Esophagus squamous epithelium (tissue), 5 donors: ENCODE measurements at regions not wholly inside any gene's neighbourhood (a gene's known extent, or its start where the extent isn't known, plus 50 kb on each side); places are given as distances from the start of the nearest gene placed in this dataset.
"Not testable (repeated sequence)": the region's sequence is repeated elsewhere in the genome, so short reads cannot be mapped to it uniquely, and the experiment has no call there.

Experiments used
- DNase-seq: peaks from one replicate; lab custom pipeline; 2025; lab: John Stamatoyannopoulos, UW
- H3K27ac ChIP-seq, 4 donors: fragments of 200-600 bp; sonication (generic); one replicate each; pipeline ENCODE4 v1.5.1; 2016 to 2019; ENCODE audit warnings: mild to moderate bottlenecking in 1 of 4
- H3K27me3 ChIP-seq, 4 donors: fragments of 200-600 bp; sonication (generic); 1 replicate in 3 of 4; 2 replicates in 1 of 4; pipeline versions ENCODE4 v1.5.1 to v1.6.0; 2017 to 2021; ENCODE audit warnings: antibody characterized with exemption in 1 of 4
- H3K36me3 ChIP-seq, 3 donors: fragments of 200-600 bp; sonication (generic); one replicate each; pipeline ENCODE4 v1.5.1; 2016 to 2019
- H3K4me1 ChIP-seq, 3 donors: fragments of 200-600 bp; sonication (generic); one replicate each; pipeline ENCODE4 v1.5.1; 2017 to 2019
- H3K4me3 ChIP-seq, 4 donors: fragments of 200-600 bp; sonication (generic); 1 replicate in 3 of 4; 2 replicates in 1 of 4; pipeline ENCODE4 v1.5.1; 2016 to 2019; ENCODE audit warnings: mild to moderate bottlenecking in 2 of 4, moderate library complexity in 1 of 4
- H3K9me3 ChIP-seq, 3 donors: fragments of 200-600 bp; sonication (generic); one replicate each; pipeline ENCODE4 v1.5.1; 2016 to 2019
- POLR2A ChIP-seq, 4 donors: fragments of 450-650 bp; IDR thresholded peaks; one replicate each; pipeline ENCODE4 v1.6.1; 2017; ENCODE audit warnings: antibody characterized with exemption in 4 of 4, mild to moderate bottlenecking in 4 of 4, moderate library complexity in 3 of 4
- WGBS, 2 donors: methylation state at CpG; one replicate each; pipeline ENCODE4 v1.1.5; 2018; 5-methylcytosine and 5-hydroxymethylcytosine counted together
- intact Hi-C: fragments of 100-400 bp; cut with DNase I; formaldehyde crosslinking; loops from one replicate; pipeline ENCODE4 v1.15.0; 2022
- TF ChIP-seq, protein P1 (sequence below), 6 experiments: fragments of 450-650 bp in 4 of 6; fragments of 200-600 bp in 2 of 6; sonication (generic) in 2 of 6; IDR thresholded peaks; one replicate each; pipeline ENCODE4 v1.5.1; 2016 to 2019; ENCODE audit warnings: antibody characterized with exemption in 6 of 6, mild to moderate bottlenecking in 4 of 6, moderate library complexity in 4 of 6
- donor health status: DM: yes; HTN: yes; CAD: no.

DNA sequence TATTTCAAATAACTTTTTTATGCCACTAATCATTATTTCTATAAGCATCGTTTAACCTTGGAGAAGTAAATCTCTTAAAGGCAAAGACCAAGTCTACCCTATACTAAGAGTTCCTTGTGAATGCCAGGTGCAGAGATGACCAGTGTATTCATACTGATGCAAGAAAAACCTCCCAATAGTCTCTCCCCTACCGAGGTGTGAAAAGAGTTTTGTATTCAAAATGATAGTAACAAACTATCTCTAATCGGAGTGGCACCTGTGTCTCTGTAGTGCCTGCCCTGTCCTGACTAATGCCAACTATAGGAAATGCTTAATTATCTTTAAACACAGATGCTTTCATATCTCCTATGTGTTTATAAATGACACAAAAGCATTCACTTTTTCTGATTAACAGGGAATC, 798.5 kb downstream of the TRIB2 start:
- TF ChIP-seq, protein P1, sequence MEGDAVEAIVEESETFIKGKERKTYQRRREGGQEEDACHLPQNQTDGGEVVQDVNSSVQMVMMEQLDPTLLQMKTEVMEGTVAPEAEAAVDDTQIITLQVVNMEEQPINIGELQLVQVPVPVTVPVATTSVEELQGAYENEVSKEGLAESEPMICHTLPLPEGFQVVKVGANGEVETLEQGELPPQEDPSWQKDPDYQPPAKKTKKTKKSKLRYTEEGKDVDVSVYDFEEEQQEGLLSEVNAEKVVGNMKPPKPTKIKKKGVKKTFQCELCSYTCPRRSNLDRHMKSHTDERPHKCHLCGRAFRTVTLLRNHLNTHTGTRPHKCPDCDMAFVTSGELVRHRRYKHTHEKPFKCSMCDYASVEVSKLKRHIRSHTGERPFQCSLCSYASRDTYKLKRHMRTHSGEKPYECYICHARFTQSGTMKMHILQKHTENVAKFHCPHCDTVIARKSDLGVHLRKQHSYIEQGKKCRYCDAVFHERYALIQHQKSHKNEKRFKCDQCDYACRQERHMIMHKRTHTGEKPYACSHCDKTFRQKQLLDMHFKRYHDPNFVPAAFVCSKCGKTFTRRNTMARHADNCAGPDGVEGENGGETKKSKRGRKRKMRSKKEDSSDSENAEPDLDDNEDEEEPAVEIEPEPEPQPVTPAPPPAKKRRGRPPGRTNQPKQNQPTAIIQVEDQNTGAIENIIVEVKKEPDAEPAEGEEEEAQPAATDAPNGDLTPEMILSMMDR (IDR thresholded peaks at IDR 0.05) = no peak
- TF ChIP-seq POLR2A (IDR thresholded peaks at IDR 0.05) = no peak
- Histone ChIP-seq H3K27me3 (no peaks in the 10 kb centered on the region), H3K27ac (no peak overlapping the region), H3K36me3 (no peaks in the 10 kb centered on the region), H3K4me1 (no peaks in the 10 kb centered on the region), H3K4me3 (no peak overlapping the region), H3K9me3 (no peaks in the 10 kb centered on the region)
- no peak for DNase-seq
- WGBS, 2 donors = 68 to 83% methylated on average over 3 of the region's 3 CpGs
- intact Hi-C loops = no loop called here

DNA sequence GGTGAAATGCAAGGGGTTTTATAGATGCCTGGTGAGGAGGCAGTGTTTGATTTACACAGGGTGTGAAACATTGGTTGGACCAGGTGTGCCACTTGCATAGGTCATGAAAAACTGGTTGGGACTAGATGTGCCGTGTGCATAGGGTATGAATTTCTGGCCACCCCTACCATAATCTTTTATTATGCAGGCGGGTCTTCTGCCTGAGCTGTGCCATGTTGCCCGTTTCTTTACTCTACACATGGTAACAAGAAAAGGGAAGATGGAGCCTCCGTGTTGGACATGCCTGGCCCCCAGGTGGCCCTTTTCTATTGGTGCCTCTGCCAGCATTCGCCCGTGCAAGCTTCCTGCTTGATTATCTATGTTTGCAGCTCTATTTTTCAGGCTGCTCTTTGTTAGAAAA, 805.4 kb downstream of the TRIB2 start:
- TF ChIP-seq, protein P1 (IDR thresholded peaks at IDR 0.05) = no peak
- no peak for TF ChIP-seq POLR2A (IDR thresholded peaks at IDR 0.05)
- H3K27me3 ChIP-seq = no peaks in the 10 kb centered on the region
- H3K4me3 ChIP-seq = no peak overlapping the region
- no peaks in the 10 kb centered on the region for H3K9me3 ChIP-seq
- 73 to 93% methylated on average over 6 of the region's 6 CpGs for WGBS, 2 donors
- H3K36me3 ChIP-seq = no peaks in the 10 kb centered on the region
- intact Hi-C loops = no loop called here
- peak overlapping the region in 3 of 4 donors; percentile 62 to 82 (median 70) for H3K27ac ChIP-seq
- no peak for DNase-seq
- peaks cover 5 to 30% (median 7%) of the 10 kb centered on the region in 3 donors for H3K4me1 ChIP-seq

DNA sequence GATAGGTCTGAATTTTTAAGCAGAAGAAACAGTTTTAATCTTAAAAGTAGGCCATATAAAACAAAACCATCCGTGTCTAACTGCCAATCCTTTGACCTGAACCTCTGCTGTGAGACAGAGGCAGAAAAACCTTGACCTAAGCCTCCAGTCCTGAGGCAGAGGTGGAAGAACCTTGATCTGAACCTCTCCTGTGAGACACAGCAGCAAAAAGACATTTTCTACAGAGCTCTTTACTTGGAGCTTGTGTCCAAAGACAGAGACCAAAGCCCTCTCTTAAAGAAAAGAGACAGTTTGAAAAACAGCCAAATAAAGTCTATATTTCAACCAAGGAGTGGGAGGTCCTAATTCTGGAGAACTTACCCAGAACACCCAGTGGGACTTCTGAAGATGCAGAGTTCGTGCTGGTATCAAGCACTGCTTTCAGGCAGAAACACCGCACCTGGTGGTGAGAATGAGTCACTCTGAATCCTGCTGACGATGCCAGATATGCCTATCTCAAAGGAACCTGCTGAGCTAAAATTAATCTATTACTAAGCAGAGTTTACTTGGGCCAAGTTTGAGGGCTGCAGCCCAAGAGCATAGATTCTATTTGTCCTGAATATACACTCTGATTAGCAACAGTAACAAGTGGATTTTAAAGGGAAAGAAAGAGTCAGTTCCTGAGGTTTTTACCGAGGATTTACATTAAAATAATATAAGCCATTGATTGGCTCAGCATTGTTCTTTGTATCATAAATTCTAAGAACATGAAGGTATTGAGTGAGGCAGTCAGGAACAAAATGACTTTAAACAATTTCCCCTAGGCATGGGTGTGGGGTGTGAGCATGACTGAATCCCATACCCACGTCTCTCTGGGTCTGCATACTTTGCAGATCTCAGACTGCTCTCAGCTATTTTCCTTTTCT, 806.4 kb downstream of the TRIB2 start:
- H3K27ac ChIP-seq = peak overlapping the region in 3 of 4 donors; percentile 62 to 82 (median 70)
- H3K36me3 ChIP-seq = no peaks in the 10 kb centered on the region
- intact Hi-C loops = no loop called here
- DNase-seq = no peak
- peaks cover 5 to 30% (median 7%) of the 10 kb centered on the region in 3 donors for H3K4me1 ChIP-seq
- H3K27me3 ChIP-seq = no peaks in the 10 kb centered on the region
- 22 to 27% methylated on average over 6 of the region's 6 CpGs for WGBS, 2 donors
- H3K9me3 ChIP-seq = no peaks in the 10 kb centered on the region
- no peak for TF ChIP-seq POLR2A (IDR thresholded peaks at IDR 0.05)
- TF ChIP-seq, protein P1 (IDR thresholded peaks at IDR 0.05) = peak in 2 of 6 experiments; percentile 25 to 37
- no peak overlapping the region for H3K4me3 ChIP-seq

GRCh38 chr2:13524492-13524891, 807.8 kb downstream of the TRIB2 start:
- TF ChIP-seq POLR2A (IDR thresholded peaks at IDR 0.05) = no peak
- TF ChIP-seq, protein P1 (IDR thresholded peaks at IDR 0.05) = no peak
- H3K27ac ChIP-seq = peak overlapping the region in 1 of 4 donors; percentile 82
- 26 to 39% methylated on average over 1 of the region's 1 CpG for WGBS, 2 donors
- H3K4me1 ChIP-seq = peaks cover 5 to 30% (median 7%) of the 10 kb centered on the region in 3 donors
- H3K9me3 ChIP-seq = no peaks in the 10 kb centered on the region
- no peak overlapping the region for H3K4me3 ChIP-seq
- no peak for DNase-seq
- no peaks in the 10 kb centered on the region for H3K36me3 ChIP-seq
- intact Hi-C loops = no loop called here
- H3K27me3 ChIP-seq = no peaks in the 10 kb centered on the region

DNA sequence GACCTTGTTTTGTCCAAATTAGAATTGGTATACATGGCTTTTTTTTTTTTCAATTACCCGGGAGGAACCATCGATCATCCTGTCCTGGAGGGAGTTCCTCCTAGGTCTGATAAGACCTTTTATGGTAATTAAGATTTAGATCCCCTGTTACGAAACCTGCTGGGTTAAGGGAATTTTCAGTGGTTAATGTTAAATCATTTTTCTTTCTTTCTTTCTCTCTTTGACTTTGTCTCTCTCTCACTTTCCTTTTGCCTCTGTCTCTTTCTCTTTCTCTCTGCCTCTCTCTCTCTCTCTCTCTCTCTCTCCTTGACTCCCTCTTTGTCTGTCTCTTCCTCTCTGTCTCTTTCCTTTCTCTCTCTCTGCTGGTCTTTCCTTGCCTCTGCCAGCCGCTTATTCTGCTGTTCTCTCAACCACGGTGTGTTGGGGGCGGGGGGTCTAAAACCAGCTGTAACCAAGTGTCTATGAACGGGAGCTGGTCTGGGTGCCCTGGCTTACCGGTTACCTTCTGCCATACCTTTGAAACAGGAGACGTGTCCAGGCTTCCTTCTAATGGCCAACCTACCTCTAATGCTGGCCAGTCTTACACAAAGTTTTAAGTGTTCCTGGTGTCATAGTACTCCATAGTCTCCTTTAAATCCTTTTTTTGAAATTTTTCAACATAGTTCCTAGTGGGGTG, 815.1 kb downstream of the TRIB2 start:
- H3K27me3 ChIP-seq, H3K4me1 ChIP-seq, intact Hi-C loops, DNase-seq, H3K4me3 ChIP-seq, H3K36me3 ChIP-seq, H3K9me3 ChIP-seq, H3K27ac ChIP-seq: not testable (repeated sequence)
- 80 to 82% methylated on average over 9 of the region's 9 CpGs for WGBS, 2 donors

- WGBS, 2 donors = 79 to 82% methylated on average over 15 to 19 of the region's 22 CpGs
- not testable (repeated sequence) for DNase-seq
Observed at GRCh38 chr2:13532781-13533523, 816.2 kb downstream of the TRIB2 start.

More at GRCh38 chr2:13532781-13533523, 816.2 kb downstream of the TRIB2 start:
- H3K9me3 ChIP-seq, intact Hi-C loops, H3K4me1 ChIP-seq, H3K27me3 ChIP-seq, H3K27ac ChIP-seq, H3K36me3 ChIP-seq, H3K4me3 ChIP-seq: not testable (repeated sequence)
